HG02943 (cell line): ENCODE measurements at regions not wholly inside any gene's neighbourhood (a gene's known extent, or its start where the extent isn't known, plus 50 kb on each side); places are given as distances from the start of the nearest gene placed in this dataset.
"Not testable (repeated sequence)": the region's sequence is repeated elsewhere in the genome, so short reads cannot be mapped to it uniquely, and the experiment has no call there.

ENCODE experiments used
- ATAC-seq: cut with Tn5 transposase; IDR thresholded peaks from one replicate; pipeline ENCODE4 v1.9.1; 2021; ENCODE audit warnings: mild to moderate bottlenecking, low read depth, moderate library complexity; ENCODE audit not compliant: unreplicated experiment

GRCh38 chr18:34350778-34351177, 126.1 kb upstream of the NOL4 start:
- no peak for ATAC-seq

- no peak for ATAC-seq
These were observed 127.9 kb upstream of the NOL4 start for GRCh38 chr18:34352385-34353163.

GRCh38 chr18:34354351-34354750, 129.6 kb upstream of the NOL4 start:
- no peak for ATAC-seq

- no peak for ATAC-seq
These were observed 133.3 kb upstream of the NOL4 start for GRCh38 chr18:34357944-34358580.

- no peak for ATAC-seq
These were observed 134.2 kb upstream of the NOL4 start for GRCh38 chr18:34358923-34359322.

GRCh38 chr18:34364699-34365098, 140.0 kb upstream of the NOL4 start:
- no peak for ATAC-seq

GRCh38 chr18:34370704-34371395, 146.1 kb upstream of the NOL4 start:
- no peak for ATAC-seq

GRCh38 chr18:34380326-34380725, 155.6 kb upstream of the NOL4 start:
- no peak for ATAC-seq

- ATAC-seq = no peak
These were observed 160.6 kb upstream of the NOL4 start for GRCh38 chr18:34385311-34385710.

- ATAC-seq = no peak
These were observed 162.1 kb upstream of the NOL4 start for GRCh38 chr18:34386803-34387202.

GRCh38 chr18:34397286-34397896, 172.7 kb upstream of the NOL4 start:
- ATAC-seq = no peak

GRCh38 chr18:34399892-34400291, 175.2 kb upstream of the NOL4 start:
- no peak for ATAC-seq

- no peak for ATAC-seq
These were observed 176.1 kb upstream of the NOL4 start for GRCh38 chr18:34400834-34401233.

- no peak for ATAC-seq
These were observed 177.1 kb upstream of the NOL4 start for GRCh38 chr18:34401775-34402174.

- not testable (repeated sequence) for ATAC-seq
These were observed 182.8 kb upstream of the NOL4 start for GRCh38 chr18:34407471-34407870.

- ATAC-seq = no peak
These were observed 187.2 kb upstream of the NOL4 start for GRCh38 chr18:34411952-34412351.

- ATAC-seq = no peak
These were observed 206.3 kb upstream of the NOL4 start for GRCh38 chr18:34431042-34431441.

- ATAC-seq = no peak
These were observed 219.9 kb upstream of the NOL4 start for GRCh38 chr18:34444622-34445021.

GRCh38 chr18:34448662-34449061, 223.9 kb upstream of the NOL4 start:
- no peak for ATAC-seq

GRCh38 chr18:34457761-34458160, 233.0 kb upstream of the NOL4 start:
- ATAC-seq = no peak

- no peak for ATAC-seq
These were observed 233.8 kb upstream of the NOL4 start for GRCh38 chr18:34458410-34458977.
